PFSK-1 (cell line): ENCODE measurements at regions not wholly inside any gene's neighbourhood (a gene's known extent, or its start where the extent isn't known, plus 50 kb on each side); places are given as distances from the start of the nearest gene placed in this dataset.

Experiments used
- POLR2AphosphoS5 ChIP-seq: IDR thresholded peaks from 2 replicates; pipeline ENCODE4 v1.6.1; 2012; ENCODE audit warnings: low read depth, mild to moderate bottlenecking, control low read depth, low read length, moderate library complexity
- SIN3A ChIP-seq: IDR thresholded peaks from 2 replicates; pipeline ENCODE4 v1.6.1; 2012; ENCODE audit warnings: mild to moderate bottlenecking, low read length, moderate library complexity, borderline replicate concordance; ENCODE audit not compliant: insufficient read depth

DNA sequence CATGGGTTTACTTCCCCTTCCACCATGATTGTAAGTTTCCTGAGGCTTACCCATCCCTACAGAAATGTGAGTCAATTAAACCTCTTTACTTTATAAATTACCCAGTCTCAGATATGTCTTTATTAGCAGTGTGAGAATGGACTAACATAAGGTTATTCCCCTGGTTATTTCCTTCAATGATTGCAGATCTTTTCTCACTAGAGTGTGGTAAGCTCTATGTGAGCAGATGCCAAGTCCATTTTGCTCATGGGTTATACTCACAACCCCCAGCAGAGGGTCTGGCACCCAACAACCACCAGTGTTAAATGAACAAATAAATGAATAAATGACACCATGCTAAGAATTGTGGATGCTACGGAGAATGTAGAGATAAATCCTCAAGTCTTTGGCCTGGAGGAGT lies 472.8 kb downstream of the LIG4 start:
- TF ChIP-seq POLR2AphosphoS5: no peak
- TF ChIP-seq SIN3A: no peak
